Hepatocyte (in vitro differentiated cells): ENCODE measurements at regions not wholly inside any gene's neighbourhood (a gene's known extent, or its start where the extent isn't known, plus 50 kb on each side); places are given as distances from the start of the nearest gene placed in this dataset.

Experiments used
- DNase-seq: peaks from one replicate; pipeline ENCODE4 v3.0.0-alpha.2; 2016; ENCODE audit warnings: low spot score
- H2AFZ ChIP-seq: fragments of 200-600 bp; sonication (generic); 2 replicates; pipeline ENCODE4 v1.6.0; 2016; ENCODE audit warnings: antibody characterized with exemption, mild to moderate bottlenecking
- H3K27ac ChIP-seq: fragments of 200-600 bp; sonication (generic); 2 replicates; pipeline ENCODE4 v1.5.1; 2016; ENCODE audit warnings: mild to moderate bottlenecking
- H3K27me3 ChIP-seq: fragments of 200-600 bp; sonication (generic); 2 replicates; pipeline ENCODE4 v1.6.1; 2016
- H3K36me3 ChIP-seq: fragments of 200-600 bp; sonication (generic); replicated peaks from 2 replicates; pipeline ENCODE4 v1.5.1; 2016; ENCODE audit warnings: low read depth; ENCODE audit not compliant: insufficient read depth
- H3K4me1 ChIP-seq: fragments of 200-600 bp; sonication (generic); 2 replicates; pipeline ENCODE4 v1.5.1; 2016; ENCODE audit warnings: mild to moderate bottlenecking, moderate library complexity; ENCODE audit not compliant: insufficient read depth
- H3K4me2 ChIP-seq: fragments of 200-600 bp; sonication (generic); 2 replicates; pipeline ENCODE4 v1.6.0; 2016
- H3K4me3 ChIP-seq: fragments of 200-600 bp; sonication (generic); 2 replicates; pipeline ENCODE4 v1.5.1; 2016; ENCODE audit warnings: mild to moderate bottlenecking
- H3K79me2 ChIP-seq: fragments of 200-600 bp; sonication (generic); 2 replicates; pipeline ENCODE4 v1.6.0; 2017; ENCODE audit warnings: mild to moderate bottlenecking
- H3K9me2 ChIP-seq: fragments of 200-600 bp; sonication (generic); replicated peaks from 2 replicates; pipeline ENCODE4 v1.6.0; 2017; ENCODE audit warnings: mild to moderate bottlenecking; ENCODE audit not compliant: insufficient read depth
- H3K9me3 ChIP-seq: fragments of 200-600 bp; sonication (generic); 2 replicates; pipeline ENCODE4 v1.5.1; 2016; ENCODE audit warnings: low read depth, mild to moderate bottlenecking
- H4K20me1 ChIP-seq: fragments of 200-600 bp; sonication (generic); 2 replicates; pipeline ENCODE4 v1.6.0; 2016; ENCODE audit warnings: mild to moderate bottlenecking; ENCODE audit not compliant: insufficient read depth, poor library complexity, severe bottlenecking
- CTCF ChIP-seq: fragments of 200-600 bp; sonication (generic); IDR thresholded peaks from 2 replicates; pipeline ENCODE4 v1.5.1; 2016; ENCODE audit warnings: antibody characterized with exemption, mild to moderate bottlenecking; ENCODE audit not compliant: poor library complexity
- EZH2 ChIP-seq: fragments of 200-600 bp; sonication (generic); IDR thresholded peaks from 2 replicates; pipeline ENCODE4 v1.6.1; 2016; ENCODE audit warnings: antibody characterized with exemption, mild to moderate bottlenecking, borderline replicate concordance
- EZH2phosphoT487 ChIP-seq: fragments of 200-600 bp; sonication (generic); IDR thresholded peaks from one replicate; pipeline ENCODE4 v1.6.1; 2018; ENCODE audit warnings: antibody characterized with exemption, mild to moderate bottlenecking, low read depth, moderate library complexity; ENCODE audit not compliant: unreplicated experiment, severe bottlenecking
- WGBS: methylation state at CpG from one replicate; pipeline ENCODE4 v1.1.6; 2016; ENCODE audit warnings: low lambda C conversion rate; ENCODE audit errors: missing lambda C conversion rate; 5-methylcytosine and 5-hydroxymethylcytosine counted together

- Histone ChIP-seq H3K27me3 (no peaks in the 10 kb centered on the region), H3K4me2 (no peak overlapping the region), H3K4me3 (no peak overlapping the region), H3K27ac (no peak overlapping the region), H3K79me2 (no peaks in the 10 kb centered on the region), H4K20me1 (no peaks in the 10 kb centered on the region), H2AFZ (no peak overlapping the region), H3K9me3 (no peaks in the 10 kb centered on the region), H3K36me3 (no peaks in the 10 kb centered on the region), H3K4me1 (no peaks in the 10 kb centered on the region), H3K9me2 (no peaks in the 10 kb centered on the region)
- 79% methylated on average over 2 of the region's 2 CpGs for whole genome bisulfite sequencing
- TF ChIP-seq CTCF (no peak), EZH2 (no peak), EZH2phosphoT487 (no peak)
- no peak for DNase-seq
These were observed 491.1 kb upstream of the NR2F2 start for GRCh38 chr15:95839367-95839782.

GRCh38 chr15:95840004-95840403 is 490.5 kb upstream of the NR2F2 start:
- WGBS, result 69% methylated on average over 4 of the region's 4 CpGs
- TF ChIP-seq EZH2phosphoT487, result no peak
- TF ChIP-seq CTCF, result no peak
- no peak for TF ChIP-seq EZH2
- H4K20me1 ChIP-seq, result no peaks in the 10 kb centered on the region
- H3K9me3 ChIP-seq, result no peaks in the 10 kb centered on the region
- peak; percentile 26 for DNase-seq
- H3K4me3 ChIP-seq, result no peak overlapping the region
- no peaks in the 10 kb centered on the region for H3K27me3 ChIP-seq
- H3K27ac ChIP-seq, result peak overlapping the region; percentile 63
- H3K4me2 ChIP-seq, result no peak overlapping the region
- no peaks in the 10 kb centered on the region for H3K36me3 ChIP-seq
- H3K9me2 ChIP-seq, result no peaks in the 10 kb centered on the region
- no peaks in the 10 kb centered on the region for H3K79me2 ChIP-seq
- H2AFZ ChIP-seq, result no peak overlapping the region
- no peaks in the 10 kb centered on the region for H3K4me1 ChIP-seq

- 97% methylated on average over 6 of the region's 6 CpGs for WGBS
- Histone ChIP-seq H3K9me2 (no peaks in the 10 kb centered on the region), H3K79me2 (no peaks in the 10 kb centered on the region), H3K4me3 (no peak overlapping the region), H4K20me1 (no peaks in the 10 kb centered on the region), H3K36me3 (no peaks in the 10 kb centered on the region), H2AFZ (no peak overlapping the region), H3K4me1 (peaks cover 2% of the 10 kb centered on the region), H3K27ac (no peak overlapping the region), H3K9me3 (no peaks in the 10 kb centered on the region), H3K27me3 (no peaks in the 10 kb centered on the region), H3K4me2 (no peak overlapping the region)
- no peak for TF ChIP-seq EZH2phosphoT487
- TF ChIP-seq CTCF, result no peak
- TF ChIP-seq EZH2, result no peak
- DNase-seq, result no peak
These were observed 489.6 kb upstream of the NR2F2 start for GRCh38 chr15:95840855-95841254.

GRCh38 chr15:95842576-95842975 is 487.9 kb upstream of the NR2F2 start:
- Histone ChIP-seq H3K4me3 (no peak overlapping the region), H2AFZ (no peak overlapping the region), H3K4me1 (peaks cover 6% of the 10 kb centered on the region), H3K27me3 (no peaks in the 10 kb centered on the region), H3K9me2 (no peaks in the 10 kb centered on the region), H3K36me3 (no peaks in the 10 kb centered on the region), H4K20me1 (no peaks in the 10 kb centered on the region), H3K79me2 (no peaks in the 10 kb centered on the region), H3K27ac (no peak overlapping the region), H3K4me2 (no peak overlapping the region), H3K9me3 (no peaks in the 10 kb centered on the region)
- TF ChIP-seq EZH2 (no peak), EZH2phosphoT487 (no peak), CTCF (no peak)
- 92% methylated on average over 6 of the region's 6 CpGs for WGBS
- no peak for DNase-seq
